ENCODE measurements at regions not wholly inside any gene's neighbourhood (a gene's known extent, or its start where the extent isn't known, plus 50 kb on each side); places are given as distances from the start of the nearest gene placed in this dataset.

- Histone ChIP-seq H2BK15ac (ENCODE audit: low read depth, low read length) (no peak overlapping the region), H3K79me2 (ENCODE audit: insufficient read depth, low read length) (no peaks in the 10 kb centered on the region), H3K9me3 (ENCODE audit: control insufficient read depth, low read depth, low read length) (no peaks in the 10 kb centered on the region), H2BK12ac (ENCODE audit: insufficient read length, low read depth, low read length) (no peak overlapping the region), H3K9ac (ENCODE audit: extremely low read depth, insufficient read length, low read length) (no peak overlapping the region), H4K91ac (ENCODE audit: insufficient read length, low read depth, low read length) (no peak overlapping the region), H2AK5ac (ENCODE audit: insufficient read length, low read length) (no peak overlapping the region), H3K4ac (ENCODE audit: low read depth, low read length) (no peak overlapping the region), H3K27me3 (ENCODE audit: insufficient read depth, low read length) (no peaks in the 10 kb centered on the region; the same call in 1 of the 2 replicates), H2BK5ac (ENCODE audit: insufficient read length, low read length) (no peak overlapping the region), H3K18ac (ENCODE audit: insufficient read length, low read depth, low read length) (no peak overlapping the region), H3K56ac (ENCODE audit: insufficient read length, low read depth, low read length) (no peak overlapping the region), H3K14ac (ENCODE audit: insufficient read depth, low read length) (no peak overlapping the region), H2AFZ (ENCODE audit: low read length) (no peak overlapping the region), H2BK20ac (ENCODE audit: low read depth, low read length, poor library complexity, severe bottlenecking) (no peak overlapping the region), H3K27ac (ENCODE audit: insufficient read length, low read depth, low read length) (no peak overlapping the region), H4K5ac (ENCODE audit: insufficient read length, low read depth, low read length) (no peak overlapping the region), H4K8ac (replicated peaks; ENCODE audit: insufficient read length, low read depth, low read length) (no peak overlapping the region), H3K79me1 (ENCODE audit: insufficient read depth, low read depth, low read length, poor library complexity, severe bottlenecking) (no peaks in the 10 kb centered on the region), H3K4me1 (ENCODE audit: insufficient read depth, low read length) (no peaks in the 10 kb centered on the region), H2BK120ac (ENCODE audit: low read depth, low read length, poor library complexity, severe bottlenecking) (no peak overlapping the region), H3K23ac (ENCODE audit: insufficient read length, low read depth, low read length) (no peak overlapping the region), H4K20me1 (ENCODE audit: control insufficient read depth, insufficient read depth, insufficient read length) (no peaks in the 10 kb centered on the region), H3K23me2 (ENCODE audit: insufficient read length, low read depth, low read length, poor library complexity, severe bottlenecking) (no peaks in the 10 kb centered on the region), H3T11ph (ENCODE audit: low read length) (no peak overlapping the region), H3K4me2 (ENCODE audit: insufficient read depth, insufficient read length, low read length) (no peak overlapping the region)
- Mint-ChIP-seq H3K9me3 (peaks cover 0 to 2% of the 10 kb centered on the region in 2 experiments; a peak in 1 of 5 replicates), H3K4me1 (no peaks in the 10 kb centered on the region), H3K27me3 (ENCODE audit: low read depth) (no peaks in the 10 kb centered on the region), H3K4me3 (no peak overlapping the region), H3K27ac (no peak overlapping the region), H3K36me3 (ENCODE audit: insufficient read depth in 1 of 3, low read depth in 3 of 3) (no peaks in the 10 kb centered on the region)
- TF ChIP-seq CTCF (conservative IDR thresholded peaks at IDR 0.05) = no peak
- no peak for DNase-seq
- WGBS (ENCODE audit: extremely low coverage, insufficient read length, low lambda C conversion rate) = no CpG with 5 or more reads among the region's 1 CpG
Measured at GRCh38 chr21:15259824-15260223, 195.0 kb upstream of the NRIP1 start.
